ENCODE measurements at regions not wholly inside any gene's neighbourhood (a gene's known extent, or its start where the extent isn't known, plus 50 kb on each side); places are given as distances from the start of the nearest gene placed in this dataset.

DNA sequence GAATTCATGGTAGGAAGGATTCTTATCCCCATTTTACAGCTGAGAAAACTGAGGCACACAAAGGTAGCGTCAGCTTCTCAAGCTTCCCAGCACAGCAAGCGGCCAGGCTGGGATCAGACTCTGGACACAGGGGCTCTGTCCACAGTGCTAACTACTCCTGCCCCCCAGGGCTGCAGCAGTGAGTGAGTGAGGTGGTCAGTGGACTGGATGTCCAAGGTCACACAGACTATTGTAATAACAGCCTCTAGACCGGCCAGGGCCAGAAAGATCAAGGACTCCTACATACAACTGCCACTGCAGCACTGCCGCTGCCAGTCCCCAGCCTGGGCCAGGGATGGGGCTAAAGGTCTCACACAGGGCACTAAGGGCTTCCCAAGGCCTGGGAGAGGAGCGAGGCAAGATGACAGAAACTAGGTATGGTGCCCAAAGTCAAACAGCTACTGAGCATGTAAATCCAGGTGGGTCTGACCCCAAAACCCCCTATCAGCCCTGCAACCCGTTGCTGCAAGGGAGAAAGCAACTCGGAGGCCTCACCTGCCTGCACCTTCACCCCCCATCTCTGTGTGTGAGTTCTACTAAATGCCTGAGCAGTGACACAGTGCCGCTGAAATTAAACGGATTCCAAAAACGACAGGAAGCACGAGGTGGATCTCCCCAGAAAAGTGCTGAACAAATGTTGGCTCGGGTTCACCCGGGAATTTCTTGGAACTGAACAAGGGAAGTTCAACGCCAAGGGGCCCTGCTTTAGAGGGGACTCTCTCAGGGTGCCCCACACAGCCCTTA lies 161.8 kb upstream of the GRK3 start (continued):
- TF ChIP-seq BCL3 (CRISPR knock-in tag; IDR thresholded peaks at IDR 0.05) (peak; percentile 48; the same call in 1 of the 2 replicates), HMGXB4 (CRISPR knock-in tag; IDR thresholded peaks at IDR 0.05; ENCODE audit: borderline replicate concordance in 1 of 2, low read depth in 1 of 2) (peak; percentile 27 to 74; a peak in 2 of 4 replicates), MAF1 (CRISPR knock-in tag; IDR thresholded peaks at IDR 0.05; ENCODE audit: borderline replicate concordance) (no peak), ZFYVE20 (CRISPR knock-in tag; IDR thresholded peaks at IDR 0.05; ENCODE audit: borderline replicate concordance, low read depth) (no peak), FOXA1 (IDR thresholded peaks at IDR 0.05) (no peak), FOXA1 (CRISPR knock-in tag; IDR thresholded peaks at IDR 0.05) (peak; percentile 65), ZNF180 (CRISPR knock-in tag; IDR thresholded peaks at IDR 0.05; ENCODE audit: borderline replicate concordance, low read depth) (no peak), REL (CRISPR knock-in tag; conservative IDR thresholded peaks at IDR 0.05) (no peak), ATF7-NPFF (CRISPR knock-in tag; IDR thresholded peaks at IDR 0.05; ENCODE audit: low read depth) (peak; percentile 72), ZNF850 (CRISPR knock-in tag; conservative IDR thresholded peaks at IDR 0.05) (peak; percentile 80; the same call in 1 of the 2 replicates), ZNF296 (CRISPR knock-in tag; conservative IDR thresholded peaks at IDR 0.05) (peak; percentile 98), MTF1 (CRISPR knock-in tag; IDR thresholded peaks at IDR 0.05) (no peak), ZFP90 (CRISPR knock-in tag; IDR thresholded peaks at IDR 0.05; ENCODE audit: borderline replicate concordance) (0 out of 2 replicates have a peak, but pooled peaks have one; percentile 81), SRF (IDR thresholded peaks at IDR 0.05; ENCODE audit: low read depth, low read length) (no peak), ZNF160 (CRISPR knock-in tag; IDR thresholded peaks at IDR 0.05) (0 out of 2 replicates have a peak, but pooled peaks have one; percentile 53), GABPA (IDR thresholded peaks at IDR 0.05; ENCODE audit: low read depth, low read length) (no peak), GABPA (CRISPR knock-in tag; IDR thresholded peaks at IDR 0.05; ENCODE audit: low read depth) (peak; percentile 46), ZNF761 (CRISPR knock-in tag; conservative IDR thresholded peaks at IDR 0.05) (peak; percentile 72; the same call in 1 of the 2 replicates), HES4 (CRISPR knock-in tag; IDR thresholded peaks at IDR 0.05; ENCODE audit: borderline replicate concordance) (no peak), ZZZ3 (CRISPR knock-in tag; IDR thresholded peaks at IDR 0.05; ENCODE audit: borderline replicate concordance) (no peak; the same call in 1 of the 2 replicates), HNRNPLL (IDR thresholded peaks at IDR 0.05; ENCODE audit: low read depth, low read length, poor library complexity, severe bottlenecking) (no peak), ZSCAN31 (CRISPR knock-in tag; IDR thresholded peaks at IDR 0.05; ENCODE audit: low read depth) (peak; percentile 50; the same call in 1 of the 2 replicates)
- TF ChIP-seq, protein P1, sequence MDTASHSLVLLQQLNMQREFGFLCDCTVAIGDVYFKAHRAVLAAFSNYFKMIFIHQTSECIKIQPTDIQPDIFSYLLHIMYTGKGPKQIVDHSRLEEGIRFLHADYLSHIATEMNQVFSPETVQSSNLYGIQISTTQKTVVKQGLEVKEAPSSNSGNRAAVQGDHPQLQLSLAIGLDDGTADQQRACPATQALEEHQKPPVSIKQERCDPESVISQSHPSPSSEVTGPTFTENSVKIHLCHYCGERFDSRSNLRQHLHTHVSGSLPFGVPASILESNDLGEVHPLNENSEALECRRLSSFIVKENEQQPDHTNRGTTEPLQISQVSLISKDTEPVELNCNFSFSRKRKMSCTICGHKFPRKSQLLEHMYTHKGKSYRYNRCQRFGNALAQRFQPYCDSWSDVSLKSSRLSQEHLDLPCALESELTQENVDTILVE (CRISPR knock-in tag; IDR thresholded peaks at IDR 0.05) = no peak

All from HepG2 (cell line).